Stimulated activated CD8-positive, alpha-beta memory T cell treated with anti-CD3 and anti-CD28 coated beads, Interleukin-4, amount 100 ng/mL, for 24 hours (primary cell): ENCODE measurements at regions not wholly inside any gene's neighbourhood (a gene's known extent, or its start where the extent isn't known, plus 50 kb on each side); places are given as distances from the start of the nearest gene placed in this dataset.

ENCODE experiments used
- DNase-seq: peaks from one replicate; pipeline ENCODE4 v3.0.0-alpha.2; 2020; ENCODE audit warnings: low read depth

DNA sequence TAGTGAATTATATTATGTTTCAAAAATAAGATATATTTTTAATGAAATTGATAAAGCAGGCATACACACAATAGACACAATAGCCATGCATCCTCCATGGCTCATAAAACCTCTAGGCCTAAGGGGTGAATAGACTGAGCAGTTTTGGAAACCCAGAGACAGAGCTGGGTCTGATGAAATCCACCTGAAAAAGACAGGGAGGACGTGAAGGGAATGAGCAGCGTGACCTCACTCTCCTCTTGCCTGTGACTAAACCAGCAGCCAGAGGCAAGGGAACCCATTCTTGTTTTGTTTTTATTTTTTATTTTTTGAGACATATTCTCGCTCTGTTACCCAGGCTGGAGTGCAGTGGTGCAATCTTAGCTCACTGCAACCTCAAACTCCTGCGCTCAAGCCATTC is 424.4 kb upstream of the FAM241A start:
- DNase-seq = no peak

DNA sequence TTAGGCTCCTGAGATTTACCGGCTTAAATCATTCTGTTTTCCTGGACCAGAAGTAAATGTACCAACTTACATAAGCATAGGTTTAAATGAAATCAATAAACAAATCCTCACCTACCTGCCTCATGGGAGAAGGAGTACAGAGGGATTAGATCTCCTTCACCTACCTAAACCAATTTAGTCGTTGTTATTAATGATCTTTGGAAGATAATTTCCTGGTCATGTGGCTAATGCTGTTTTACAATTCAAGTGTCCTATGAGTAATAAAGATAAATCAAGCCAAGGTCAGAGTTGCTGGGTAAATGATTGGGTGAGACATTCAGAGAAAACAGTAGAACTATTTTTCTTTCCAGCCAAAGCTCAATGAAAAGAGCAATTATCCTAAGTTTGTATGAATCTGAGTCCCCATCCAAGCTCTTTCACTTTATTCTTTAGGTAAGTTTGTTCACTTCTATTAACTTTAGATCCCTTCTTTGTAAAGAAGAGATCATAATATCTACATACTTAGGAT is 423.0 kb upstream of the FAM241A start:
- no peak for DNase-seq

DNA sequence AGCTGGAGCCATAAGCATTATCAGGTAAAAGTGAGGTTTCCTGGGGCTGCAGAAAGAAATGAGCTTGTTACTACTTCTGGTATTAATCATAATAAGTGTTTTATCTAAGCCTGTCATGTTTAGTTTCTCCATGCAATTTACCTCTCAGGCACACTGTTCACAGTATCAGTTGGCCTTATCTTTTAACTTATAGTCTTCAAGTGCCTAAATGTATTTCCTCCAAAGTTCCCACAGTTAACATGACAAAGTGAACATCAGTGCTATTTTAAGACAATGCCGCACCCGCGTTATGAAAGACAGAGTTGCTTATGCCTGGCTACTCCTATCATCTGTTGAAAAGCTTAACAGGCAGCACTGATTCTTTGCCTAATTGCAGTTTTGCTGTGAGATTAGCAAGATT is 408.7 kb upstream of the FAM241A start:
- no peak for DNase-seq

DNA sequence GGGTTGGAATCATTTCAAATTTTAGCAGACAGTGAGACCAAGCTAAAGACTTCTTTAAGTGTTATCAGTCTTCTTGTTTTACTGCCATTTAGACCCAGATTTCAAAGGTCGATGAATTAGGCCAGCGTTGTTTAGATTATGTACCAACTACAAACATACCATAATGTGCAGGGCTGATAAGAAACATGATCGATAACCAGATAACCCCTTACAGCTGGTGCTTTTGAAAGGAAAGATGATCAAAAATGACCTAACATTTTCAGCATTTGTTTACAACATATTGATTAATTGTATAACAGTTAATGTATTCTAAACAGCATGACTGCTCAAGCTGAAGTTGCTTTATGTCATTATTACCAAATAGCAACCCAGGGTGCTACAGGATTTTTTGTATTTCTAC is 400.4 kb upstream of the FAM241A start:
- DNase-seq = no peak

DNA sequence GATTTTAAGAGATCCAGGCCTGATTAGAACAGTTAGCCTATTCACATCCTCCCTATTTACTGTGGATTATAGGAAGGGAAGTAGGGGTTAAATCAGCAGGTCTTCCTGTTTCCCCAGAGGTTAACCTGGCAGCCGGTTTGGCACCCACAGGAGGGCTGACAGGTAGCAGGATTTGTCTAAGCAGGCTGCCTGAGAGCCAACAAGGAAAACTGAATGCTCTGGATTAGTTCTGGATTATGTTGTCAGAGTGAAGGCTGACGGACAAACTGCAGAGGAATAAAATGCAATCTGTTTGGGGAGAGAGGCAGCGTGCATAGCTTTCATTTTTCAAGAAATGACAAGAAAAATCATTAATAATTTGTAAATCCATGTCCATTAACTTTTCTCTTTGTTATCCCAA is 397.1 kb upstream of the FAM241A start:
- no peak for DNase-seq

DNA sequence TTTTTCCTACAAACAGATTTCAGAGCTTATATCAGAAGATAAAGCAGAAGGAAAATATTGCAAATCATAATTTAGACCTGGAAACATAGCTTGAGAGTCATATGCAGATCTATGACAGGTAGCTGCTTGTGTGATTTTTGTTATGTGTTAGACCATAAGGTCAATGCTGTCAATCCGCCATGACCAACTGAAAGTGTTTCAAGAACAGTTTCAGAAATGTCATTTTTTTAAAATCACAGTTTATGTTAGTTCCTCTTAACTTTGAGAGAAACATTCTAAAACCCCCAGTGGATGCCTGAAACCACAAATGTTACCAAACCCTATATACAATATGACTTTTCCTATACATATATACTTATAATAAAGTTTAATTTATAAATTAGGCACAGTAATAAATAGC is 391.3 kb upstream of the FAM241A start:
- no peak for DNase-seq

DNA sequence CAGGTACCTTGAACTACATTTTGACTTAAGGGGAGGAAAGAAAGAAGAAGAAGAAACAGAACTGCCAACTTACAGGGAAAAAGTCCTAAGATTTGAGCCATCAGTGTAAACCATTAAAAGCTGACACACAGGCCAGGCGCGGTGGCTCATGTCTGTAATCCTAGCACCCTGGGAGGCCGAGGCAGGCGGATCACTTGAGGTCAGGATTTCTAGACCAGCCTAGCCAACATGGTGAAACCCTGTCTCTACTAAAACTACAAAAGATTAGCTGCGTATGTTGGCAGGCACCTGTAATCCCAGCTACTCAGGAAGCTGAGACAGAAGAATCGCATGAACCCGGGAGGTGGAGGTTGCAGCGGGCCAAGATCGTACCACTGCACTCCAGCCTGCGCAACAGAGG is 389.7 kb upstream of the FAM241A start:
- no peak for DNase-seq

DNA sequence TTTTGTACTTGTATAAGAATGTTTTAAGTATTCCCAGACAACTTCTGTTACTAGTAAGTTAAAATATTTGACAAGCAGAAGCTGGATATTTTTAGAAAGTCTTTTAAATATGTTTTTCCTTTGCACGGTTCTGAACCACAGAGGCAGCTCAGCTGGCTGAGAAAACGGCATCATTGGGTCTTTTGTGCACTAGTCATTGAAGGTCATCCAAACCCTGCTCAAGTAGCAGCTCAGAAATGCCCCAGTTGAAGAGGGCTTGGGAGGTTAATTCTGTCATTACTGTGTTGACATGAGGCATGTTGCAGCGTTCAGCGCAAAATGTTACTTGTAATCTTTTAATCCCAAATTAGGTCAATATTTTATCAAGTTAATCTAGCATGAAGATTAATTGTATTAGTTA is 383.7 kb upstream of the FAM241A start:
- no peak for DNase-seq

DNA sequence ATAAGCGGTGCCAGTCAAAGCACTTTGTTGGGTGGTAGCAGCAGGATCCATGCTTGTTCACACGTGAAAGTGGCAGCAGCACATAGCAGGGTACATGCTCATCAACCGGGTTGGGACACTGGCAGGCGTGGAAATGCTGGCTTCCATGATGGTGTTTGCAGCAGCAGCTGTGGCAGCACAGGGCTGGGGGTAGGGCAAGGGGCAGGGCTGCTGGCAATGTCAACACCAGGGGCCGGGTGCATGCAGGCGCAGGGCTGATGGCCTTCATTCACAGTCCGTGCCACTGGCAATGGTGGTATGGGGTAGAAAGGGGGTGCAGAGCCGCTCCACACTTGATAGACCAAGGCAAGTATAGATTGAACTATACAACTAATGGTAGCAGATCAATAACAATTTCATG is 374.7 kb upstream of the FAM241A start:
- DNase-seq = no peak

DNA sequence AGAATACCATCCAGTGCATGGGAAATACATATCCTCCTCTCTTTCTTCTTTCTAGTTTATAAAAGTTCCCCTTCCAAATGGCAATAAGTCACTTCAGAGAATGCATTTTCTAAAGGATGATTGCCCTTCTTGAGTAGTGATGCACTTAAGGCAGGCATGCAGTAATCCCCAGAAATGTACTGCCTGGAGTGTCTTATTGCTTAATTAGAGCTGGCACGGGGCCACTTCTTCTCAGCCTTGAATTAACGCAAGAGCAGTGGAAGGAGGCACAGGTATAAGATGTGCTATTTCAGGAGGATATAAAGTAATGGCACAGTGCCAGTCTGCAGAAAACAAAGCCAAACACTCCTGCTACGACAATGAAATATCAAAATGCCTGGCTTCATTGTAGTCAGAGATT is 371.4 kb upstream of the FAM241A start:
- no peak for DNase-seq

DNA sequence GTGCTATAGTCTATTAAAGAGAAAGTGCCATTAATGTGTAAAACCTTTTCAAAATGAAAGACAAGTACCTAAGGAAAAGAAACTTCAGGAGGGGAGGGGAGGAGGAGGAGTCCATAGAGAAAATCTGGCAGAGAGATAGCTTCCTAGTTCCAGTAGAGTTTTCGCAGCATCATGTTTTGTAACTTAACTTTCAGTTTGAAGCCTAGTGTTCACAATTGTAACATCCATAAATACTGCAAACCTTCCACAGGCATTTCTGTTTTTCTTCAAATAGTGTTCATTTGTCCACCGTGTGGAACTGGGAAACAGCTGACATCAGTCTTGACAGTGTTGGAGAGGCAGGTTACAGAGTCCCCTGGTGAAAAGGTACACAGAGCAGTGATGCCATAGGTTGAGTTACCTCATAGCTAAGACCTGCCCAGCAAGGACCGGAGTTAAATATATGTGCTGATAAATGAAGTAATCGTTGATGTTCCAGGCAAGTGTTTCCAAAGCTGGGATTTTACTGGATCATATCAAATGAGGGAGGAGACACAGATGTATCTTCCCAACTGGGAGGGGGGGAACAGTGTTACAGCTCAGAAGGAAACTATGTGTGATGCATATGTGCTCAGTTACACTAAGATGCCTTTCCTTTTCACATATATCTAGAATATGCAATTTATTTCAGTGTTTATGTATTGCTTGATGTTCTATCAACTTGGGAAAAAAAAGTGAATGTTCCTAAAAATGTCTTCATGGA is 369.5 kb upstream of the FAM241A start:
- DNase-seq = no peak

DNA sequence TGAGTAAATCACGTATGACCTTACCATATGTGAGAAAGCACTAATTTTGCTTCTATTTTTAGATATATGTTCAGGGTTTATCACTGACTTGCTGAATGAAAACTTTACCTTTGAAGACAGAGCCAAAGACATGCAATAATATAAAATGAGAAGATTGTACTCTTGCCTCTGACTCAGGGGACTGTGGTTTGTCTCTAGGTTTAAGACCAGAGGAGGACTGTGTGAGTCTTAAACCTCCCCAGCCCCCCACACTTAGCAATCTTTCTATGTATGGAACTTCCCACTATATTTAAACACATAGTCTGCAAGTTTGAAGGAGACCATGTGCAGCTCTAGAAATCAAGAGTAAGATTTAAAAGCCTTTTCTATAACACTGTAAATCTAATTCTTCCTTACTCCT is 368.7 kb upstream of the FAM241A start:
- no peak for DNase-seq

DNA sequence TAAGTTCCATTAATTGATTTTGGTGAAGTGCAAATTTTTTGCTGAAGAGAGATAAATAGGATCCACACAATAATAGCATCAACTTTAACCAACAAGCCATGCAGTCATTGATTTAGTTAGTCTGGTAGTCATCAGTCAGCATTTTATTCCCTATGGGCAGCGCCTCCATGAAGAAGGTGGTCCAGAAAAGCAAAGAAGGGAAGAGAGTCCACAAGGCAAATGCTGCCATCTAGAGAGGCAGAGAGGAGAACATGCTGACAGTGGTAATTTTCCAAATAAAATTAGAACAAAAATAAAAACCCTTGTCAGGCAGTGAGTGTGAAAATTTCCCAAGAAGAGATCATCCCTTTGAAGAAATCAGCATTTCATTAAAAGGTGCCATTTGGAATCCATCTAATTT is 366.7 kb upstream of the FAM241A start:
- no peak for DNase-seq

DNA sequence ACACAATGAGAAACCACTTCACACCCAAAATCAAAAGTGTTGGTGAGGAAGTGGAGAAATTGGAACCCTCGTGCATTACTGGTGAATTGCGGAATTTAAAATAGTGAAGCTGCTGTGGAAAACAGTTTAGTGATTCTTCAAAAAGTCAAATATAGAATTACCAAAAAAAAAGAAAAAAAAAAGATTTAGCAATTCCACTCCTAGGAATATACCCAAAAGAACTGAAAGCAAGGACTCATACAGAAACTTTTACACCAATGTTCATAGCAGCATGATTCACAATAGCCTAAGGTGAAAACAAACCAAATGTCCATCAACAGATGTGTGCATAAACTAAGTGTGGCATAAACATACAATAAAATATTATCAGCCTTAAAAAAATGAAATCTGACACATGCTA is 364.3 kb upstream of the FAM241A start:
- DNase-seq = no peak

DNA sequence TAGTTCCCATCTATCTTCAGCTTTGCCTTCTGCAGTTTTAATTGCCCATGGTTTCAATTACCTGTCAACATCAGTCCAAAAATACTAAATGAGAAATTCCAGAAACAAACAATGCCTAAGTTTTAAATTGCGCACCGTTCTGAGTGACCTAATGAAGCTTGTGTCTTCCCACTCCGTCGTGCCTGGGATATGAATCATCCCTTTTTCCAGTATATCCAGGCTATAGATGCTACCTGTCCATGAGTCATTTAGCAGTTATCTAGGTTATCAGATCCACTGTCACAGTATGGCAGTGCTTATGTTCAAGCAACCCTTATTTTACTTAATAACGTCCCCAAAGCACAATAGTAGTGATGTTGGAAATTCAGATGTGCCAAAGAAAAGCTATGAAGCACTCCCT is 363.6 kb upstream of the FAM241A start:
- no peak for DNase-seq

DNA sequence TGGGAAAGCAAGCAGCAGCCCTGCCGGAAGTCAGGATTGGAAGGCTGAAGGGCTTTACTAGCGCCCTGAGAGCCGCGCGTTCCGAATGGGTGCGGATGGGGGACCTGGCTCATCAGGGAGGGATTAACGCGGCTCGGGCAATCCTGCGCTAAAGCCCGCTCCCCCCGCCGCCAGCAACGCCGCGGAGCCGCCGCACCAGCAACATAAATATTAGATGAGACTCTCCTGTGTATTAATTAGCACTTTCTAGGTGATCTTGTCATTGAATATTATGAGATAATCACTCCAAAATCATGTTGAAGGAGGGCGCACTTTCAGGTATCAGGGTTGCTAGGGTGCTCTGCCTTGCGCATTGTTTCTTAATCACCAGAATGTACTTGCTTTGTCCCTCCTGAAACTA is 357.2 kb upstream of the FAM241A start:
- DNase-seq = no peak

DNA sequence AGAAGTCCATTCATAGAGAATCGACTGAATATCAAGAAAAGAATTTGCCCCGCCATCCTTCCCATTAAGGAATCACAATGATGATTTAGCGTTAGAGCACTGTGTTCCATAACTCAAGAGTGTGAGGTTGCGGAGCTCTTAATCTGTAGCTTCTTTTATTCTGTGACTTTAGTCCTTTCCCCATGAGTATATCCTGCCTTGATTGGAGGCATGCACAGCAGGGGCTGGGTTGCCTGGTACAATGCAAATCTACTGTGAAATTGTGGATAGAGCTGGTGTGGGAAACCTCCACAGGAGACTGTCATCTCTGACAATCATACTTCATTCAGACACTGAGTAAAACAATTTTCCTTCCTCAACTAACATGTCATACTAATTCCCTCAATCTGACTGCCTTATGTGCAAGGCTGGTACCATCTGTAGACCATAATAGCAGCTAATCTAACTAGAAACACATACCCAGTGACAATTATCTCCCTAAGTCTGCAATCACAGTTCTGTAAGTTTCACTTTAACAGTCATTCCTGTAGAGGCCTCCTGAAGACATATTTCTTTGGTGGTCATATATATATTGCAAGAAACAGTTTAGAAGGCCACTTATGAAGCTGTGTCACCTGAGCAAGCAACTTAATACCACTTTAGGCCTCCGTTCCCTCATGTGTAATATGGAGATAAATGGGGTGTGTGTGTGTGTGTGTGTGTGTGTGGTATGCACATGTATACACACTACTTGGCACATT is 355.2 kb upstream of the FAM241A start:
- no peak for DNase-seq

DNA sequence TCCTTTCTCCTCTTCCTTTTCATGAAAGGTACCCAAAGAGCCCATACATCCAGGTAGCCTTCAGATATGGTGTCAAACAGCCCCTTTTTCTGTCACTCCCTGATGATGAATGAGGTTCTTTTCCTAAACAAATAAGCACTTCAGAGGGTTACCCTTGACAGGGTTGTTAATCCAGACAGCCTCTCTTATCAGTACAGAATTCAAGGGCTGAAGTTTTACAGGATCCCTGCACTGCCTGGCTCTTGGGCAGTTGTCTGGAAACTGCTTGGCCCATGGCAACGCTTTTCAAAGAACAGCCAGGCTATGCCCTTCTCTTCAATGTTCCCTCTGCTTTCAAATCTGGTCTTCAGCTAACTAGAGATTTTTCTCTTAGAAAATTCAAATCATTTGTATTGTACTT is 352.6 kb upstream of the FAM241A start:
- no peak for DNase-seq

DNA sequence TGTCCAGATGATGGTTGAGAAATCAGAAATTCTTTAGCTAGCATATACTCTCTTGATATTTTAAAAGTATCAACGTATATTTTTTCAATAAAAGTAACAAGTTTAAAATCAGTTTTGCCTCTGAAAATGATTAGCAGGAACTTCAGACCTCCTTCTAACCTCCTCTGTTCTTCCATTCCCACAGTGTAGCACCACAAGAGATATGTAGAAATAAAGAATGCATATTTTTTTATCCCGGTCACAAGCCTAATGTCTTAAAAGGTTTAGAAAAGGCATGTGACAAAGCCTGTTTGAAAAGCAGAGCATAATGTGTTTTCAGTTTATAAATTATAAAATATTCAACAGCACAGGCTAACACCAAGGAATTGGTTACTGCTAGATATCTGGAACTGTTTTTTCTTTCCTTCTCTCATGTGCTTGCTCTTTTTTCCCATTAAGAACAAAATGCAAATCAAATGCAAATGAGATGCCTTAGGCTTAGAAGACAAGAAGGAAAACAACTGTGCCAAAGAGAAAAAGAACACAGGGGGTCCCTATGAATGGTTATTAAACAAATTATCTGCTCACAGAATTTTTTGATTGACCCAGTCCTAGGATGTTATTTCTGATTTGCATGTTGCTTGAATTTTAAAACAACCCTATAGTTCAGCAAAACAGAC is 351.7 kb upstream of the FAM241A start:
- DNase-seq = no peak

DNA sequence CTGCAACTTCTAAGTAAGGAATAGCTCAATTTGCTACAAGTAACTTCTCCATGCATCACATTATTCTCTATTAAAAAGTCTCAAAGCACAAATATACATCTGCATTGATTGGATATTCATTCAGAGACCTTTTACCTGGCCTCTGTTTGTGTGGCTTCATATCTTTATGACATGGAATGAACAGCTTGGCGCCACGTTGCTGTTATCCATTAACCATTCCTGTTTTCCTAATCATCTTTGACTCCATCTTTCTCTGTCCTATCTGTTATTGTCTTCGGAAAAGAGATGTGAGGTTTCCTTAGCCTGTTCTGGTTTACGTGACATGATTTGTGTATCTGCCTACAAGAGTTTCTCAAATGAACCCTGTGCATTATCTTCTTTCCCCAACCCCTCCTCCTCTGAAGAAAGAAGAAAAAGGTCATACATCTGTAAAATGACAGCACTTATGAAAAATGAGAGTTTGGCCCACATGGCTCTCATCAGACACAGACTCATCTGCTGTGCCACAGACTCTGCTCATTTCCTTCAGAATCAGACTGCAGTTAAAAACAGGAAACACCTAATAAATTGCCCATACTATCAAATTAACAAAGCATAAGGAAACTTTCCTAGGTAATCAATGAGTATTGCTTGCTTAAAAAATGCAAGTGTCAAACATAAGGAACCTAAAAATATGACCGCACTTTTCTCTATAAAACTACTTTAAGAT is 347.6 kb upstream of the FAM241A start:
- no peak for DNase-seq

DNA sequence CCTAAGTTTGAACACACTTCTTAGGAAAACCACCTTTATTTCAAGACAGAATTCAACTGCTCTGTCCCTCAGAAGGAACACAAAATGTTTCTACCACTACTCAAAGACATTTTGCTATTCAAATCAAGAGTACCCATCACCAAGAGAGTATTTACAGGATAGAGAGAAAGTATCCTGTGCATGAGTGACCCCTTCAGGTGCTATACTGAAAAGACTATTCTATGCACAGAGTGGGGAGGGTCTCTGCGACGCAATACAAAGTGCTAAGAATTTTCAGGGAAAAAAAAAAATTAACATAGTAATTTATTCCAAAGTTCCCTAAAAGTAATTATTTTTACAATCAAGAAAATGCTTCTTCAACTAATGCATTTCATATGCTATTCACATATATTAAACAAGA is 346.4 kb upstream of the FAM241A start:
- no peak for DNase-seq

DNA sequence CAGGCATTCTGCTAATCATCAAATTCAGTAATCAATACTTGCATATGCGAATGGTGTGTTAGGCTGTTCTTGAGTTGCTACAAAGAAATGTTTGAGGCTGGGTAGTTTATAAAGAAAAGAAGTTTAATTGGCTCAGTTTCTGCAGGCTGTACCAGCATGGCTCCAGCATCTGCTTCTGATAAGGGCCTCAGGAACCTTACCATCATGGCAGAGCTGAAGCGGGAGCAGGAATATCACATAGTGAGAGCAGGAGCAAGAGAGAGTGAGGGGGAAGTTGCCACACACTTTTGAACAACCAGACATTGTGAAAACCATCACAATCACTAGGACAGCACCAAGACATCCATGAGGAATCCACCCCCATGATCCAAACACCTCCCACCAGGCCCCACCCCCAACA is 344.7 kb upstream of the FAM241A start:
- no peak for DNase-seq

DNA sequence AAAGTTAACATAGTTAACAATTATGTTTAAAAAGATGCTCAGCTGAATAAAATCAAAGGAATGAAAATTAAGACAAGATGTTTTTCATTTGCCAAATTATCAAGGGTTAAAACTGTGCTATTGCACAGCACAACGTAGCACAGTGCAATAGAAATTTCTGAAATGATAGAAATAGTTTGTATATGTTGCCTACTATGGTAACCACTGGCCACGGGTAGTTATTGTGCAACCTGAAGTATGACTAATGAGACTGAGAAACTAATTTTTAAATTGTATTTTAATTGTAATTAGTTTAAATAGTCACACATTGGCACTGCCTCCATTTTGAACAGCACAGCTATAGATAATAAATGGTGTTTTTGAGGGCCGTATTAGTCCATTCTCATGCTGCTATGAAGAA is 343.1 kb upstream of the FAM241A start:
- no peak for DNase-seq
